Endothelial cell of umbilical vein (primary cell): ENCODE measurements at regions not wholly inside any gene's neighbourhood (a gene's known extent, or its start where the extent isn't known, plus 50 kb on each side); places are given as distances from the start of the nearest gene placed in this dataset.
A peak's percentile ranks its signal among the peaks of the same experiment; 100 is the strongest.

ENCODE experiments used
- BruUV-seq: library from RNA; stranded (reverse); fragments of 400-500 nt; replicated peaks from 2 replicates; lab custom pipeline; 2021; lab: Mats Ljungman, UMichigan
- CTCF ChIA-PET: fragments of 300-600, 350-600 bp; sonication (Branson Sonifier 250); formaldehyde crosslinking; loops from one replicate; lab custom pipeline; 2021; ENCODE audit warnings: antibody characterized with exemption, inconsistent platforms; lab: Charles Lee
- POLR2A ChIA-PET: fragments of 300-600, 350-600 bp; sonication (Branson Sonifier 250); formaldehyde crosslinking; loops from one replicate; lab custom pipeline; 2021; ENCODE audit warnings: antibody characterized with exemption, inconsistent platforms; lab: Charles Lee
- DNase-seq: peaks from one replicate; pipeline ENCODE4 v3.0.0-alpha.2; 2011; ENCODE audit warnings: low read depth, low spot score
- FAIRE-seq: peaks from 2 replicates; lab custom pipeline; 2011; peaks lifted over from hg19 to GRCh38; lab: Jason Lieb, UNC
- H2AFZ ChIP-seq: 2 replicates; pipeline ENCODE4 v1.6.0; 2012; ENCODE audit warnings: low read depth, low read length, control low read depth, inconsistent platforms
- H3K27ac ChIP-seq: 2 replicates; pipeline ENCODE4 v1.5.1; 2011; ENCODE audit warnings: low read depth, mild to moderate bottlenecking, control low read depth, low read length, moderate library complexity; ENCODE audit not compliant: insufficient read depth
- H3K27me3 ChIP-seq, 2 experiments: 2 replicates each; pipeline versions ENCODE4 v1.6.0 to v1.6.1; 2011; ENCODE audit warnings: low read length in 2 of 2, mixed read lengths in 1 of 2; ENCODE audit not compliant: control insufficient read depth in 2 of 2, insufficient read depth in 2 of 2
- H3K36me3 ChIP-seq, 2 experiments: 2 replicates in 1 of 2; 3 replicates in 1 of 2; pipeline ENCODE4 v1.5.1; 2011; ENCODE audit warnings: low read length in 2 of 2, mild to moderate bottlenecking in 1 of 2, moderate library complexity in 1 of 2; ENCODE audit not compliant: control insufficient read depth in 2 of 2, insufficient read depth in 2 of 2; ENCODE audit errors: extremely low read depth in 1 of 2
- H3K4me1 ChIP-seq: 3 replicates; pipeline ENCODE4 v1.5.1; 2011; ENCODE audit warnings: mild to moderate bottlenecking, low read length; ENCODE audit not compliant: control insufficient read depth, insufficient read depth; ENCODE audit errors: extremely low read depth
- H3K4me2 ChIP-seq: 2 replicates; pipeline ENCODE4 v1.6.1; 2011; ENCODE audit warnings: low read length, control low read depth, mixed read lengths; ENCODE audit not compliant: insufficient read depth
- H3K4me3 ChIP-seq, 3 experiments: fragments of 200-600 bp in 1 of 3; sonication (generic), shearing (Covaris generic) in 1 of 3; replicated peaks in 1 of 3; 2 replicates each; pipeline ENCODE4 v1.5.1; 2011 to 2016; ENCODE audit warnings: control low read depth in 3 of 3, low read length in 3 of 3, mild to moderate bottlenecking in 2 of 3, inconsistent platforms in 1 of 3, low read depth in 1 of 3, moderate library complexity in 1 of 3; ENCODE audit not compliant: insufficient read depth in 1 of 3
- H3K79me2 ChIP-seq: 2 replicates; pipeline ENCODE4 v1.6.0; 2012; ENCODE audit warnings: low read length, inconsistent platforms; ENCODE audit not compliant: control insufficient read depth, insufficient read depth
- H3K9ac ChIP-seq: replicated peaks from 2 replicates; pipeline ENCODE3; 2011; ENCODE audit warnings: low read length, control low read depth; ENCODE audit not compliant: insufficient read depth; ENCODE audit errors: extremely low read depth
- H3K9me1 ChIP-seq: replicated peaks from 3 replicates; pipeline ENCODE4 v1.6.0; 2011; ENCODE audit warnings: mild to moderate bottlenecking, low read length; ENCODE audit not compliant: control insufficient read depth, insufficient read depth; ENCODE audit errors: extremely low read depth
- H3K9me3 ChIP-seq: replicated peaks from 2 replicates; pipeline ENCODE4 v1.5.1; 2012; ENCODE audit warnings: low read length, inconsistent platforms; ENCODE audit not compliant: control insufficient read depth, insufficient read depth
- H4K20me1 ChIP-seq: replicated peaks from 2 replicates; pipeline ENCODE3; 2011; ENCODE audit warnings: mild to moderate bottlenecking, low read length; ENCODE audit not compliant: control insufficient read depth, insufficient read depth; ENCODE audit errors: extremely low read depth
- FOS ChIP-seq: IDR thresholded peaks from 2 replicates; pipeline ENCODE4 v1.6.1; 2011; ENCODE audit warnings: mild to moderate bottlenecking, low read length, moderate library complexity, borderline replicate concordance; ENCODE audit not compliant: insufficient read depth
- GATA2 ChIP-seq: IDR thresholded peaks from 2 replicates; pipeline ENCODE4 v1.7.0; 2011; ENCODE audit warnings: low read depth, mild to moderate bottlenecking, moderate library complexity, mixed read lengths, low read length; ENCODE audit not compliant: insufficient read length, insufficient read depth
- JUN ChIP-seq: IDR thresholded peaks from 2 replicates; pipeline ENCODE4 v1.6.1; 2011; ENCODE audit warnings: borderline replicate concordance, low read depth; ENCODE audit not compliant: insufficient read length, insufficient read depth
- MAX ChIP-seq: IDR thresholded peaks from 2 replicates; pipeline ENCODE4 v1.6.1; 2011; ENCODE audit not compliant: insufficient read depth, insufficient read length
- MYC ChIP-seq: IDR thresholded peaks from one replicate; pipeline ENCODE4 v1.6.1; 2011; ENCODE audit warnings: mild to moderate bottlenecking, low read depth, low read length
- POLR2A ChIP-seq: IDR thresholded peaks from 2 replicates; pipeline ENCODE4 v1.6.1; 2012; ENCODE audit warnings: low read depth, mild to moderate bottlenecking, control low read depth, low read length
- POLR2AphosphoS5 ChIP-seq: IDR thresholded peaks from 2 replicates; pipeline ENCODE4 v1.6.1; 2012; ENCODE audit warnings: low read depth, mild to moderate bottlenecking, control low read depth, low read length, moderate library complexity; ENCODE audit not compliant: insufficient read depth
- dilution Hi-C: fragments of 300-500 bp; cut with MboI; formaldehyde crosslinking; loops from one replicate; pipeline ENCODE4 v1.15.0; 2019; ENCODE audit warnings: low sequenced_read_pairs; ENCODE audit not compliant: extremely low pct_ligation_motif_present
- intact Hi-C: fragments of 100-400 bp; cut with micrococcal nuclease; formaldehyde crosslinking; loops from one replicate; pipeline ENCODE4 v1.10.0; 2022
- TF ChIP-seq, protein P1 (sequence below), 2 donors: IDR thresholded peaks; 1 replicate in 1 of 2; 2 replicates in 1 of 2; pipeline ENCODE4 v1.5.1; 2011; ENCODE audit warnings: low read length in 2 of 2, mild to moderate bottlenecking in 2 of 2, moderate library complexity in 2 of 2, control low read depth in 1 of 2, inconsistent platforms in 1 of 2, low read depth in 1 of 2; ENCODE audit not compliant: insufficient read depth in 1 of 2; ENCODE audit errors: extremely low read depth in 1 of 2

DNA sequence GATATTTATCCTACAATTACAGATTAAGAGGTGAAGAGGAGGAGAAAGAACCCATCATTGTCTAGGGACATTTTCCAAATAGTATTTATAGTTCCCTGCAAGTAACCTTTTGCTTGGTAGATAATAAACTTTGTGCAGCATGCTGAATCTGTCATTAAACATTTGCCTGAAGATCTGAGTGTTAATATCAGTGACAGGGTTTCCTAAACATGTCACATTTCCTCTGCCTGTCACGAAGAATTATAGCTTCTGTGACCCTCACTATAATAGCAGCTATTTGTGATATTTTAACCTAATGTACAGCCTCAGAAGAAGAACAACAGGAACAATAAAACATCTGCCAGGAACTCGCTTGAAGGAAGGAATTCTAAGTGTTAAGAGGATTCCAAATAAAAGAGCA is 350.3 kb downstream of the GXYLT1 start:
- ChIA-PET CTCF (interaction anchor here (1.3 to 4.3 kb wide), 2 partner anchors 9 to 230 kb away, joined by 4 to 22 read pairs; no protein-coding TSS in a partner anchor), POLR2A (no interaction called here)
- Histone ChIP-seq H3K9me1 (no peaks in the 10 kb centered on the region), H3K27me3 (no peaks in the 10 kb centered on the region), H3K4me3 (peak overlapping the region in 1 of 3 experiments; percentile 6), H4K20me1 (no peaks in the 10 kb centered on the region), H3K4me1 (peaks cover 19% of the 10 kb centered on the region), H3K79me2 (no peaks in the 10 kb centered on the region), H3K27ac (peak overlapping the region; percentile 36), H3K36me3 (no peaks in the 10 kb centered on the region), H3K4me2 (peak overlapping the region; percentile 74), H3K9me3 (peaks cover 2% of the 10 kb centered on the region), H3K9ac (no peak overlapping the region), H2AFZ (no peak overlapping the region)
- intact Hi-C loops (loop anchor here (1.0 to 2.0 kb wide), 3 partner anchors 138 to 518 kb away; no protein-coding TSS in a partner anchor), dilution Hi-C loops (no loop called here)
- TF ChIP-seq MAX (no peak), POLR2A (no peak), GATA2 (no peak), POLR2AphosphoS5 (no peak), MYC (no peak), FOS (no peak), JUN (no peak)
- TF ChIP-seq, protein P1, sequence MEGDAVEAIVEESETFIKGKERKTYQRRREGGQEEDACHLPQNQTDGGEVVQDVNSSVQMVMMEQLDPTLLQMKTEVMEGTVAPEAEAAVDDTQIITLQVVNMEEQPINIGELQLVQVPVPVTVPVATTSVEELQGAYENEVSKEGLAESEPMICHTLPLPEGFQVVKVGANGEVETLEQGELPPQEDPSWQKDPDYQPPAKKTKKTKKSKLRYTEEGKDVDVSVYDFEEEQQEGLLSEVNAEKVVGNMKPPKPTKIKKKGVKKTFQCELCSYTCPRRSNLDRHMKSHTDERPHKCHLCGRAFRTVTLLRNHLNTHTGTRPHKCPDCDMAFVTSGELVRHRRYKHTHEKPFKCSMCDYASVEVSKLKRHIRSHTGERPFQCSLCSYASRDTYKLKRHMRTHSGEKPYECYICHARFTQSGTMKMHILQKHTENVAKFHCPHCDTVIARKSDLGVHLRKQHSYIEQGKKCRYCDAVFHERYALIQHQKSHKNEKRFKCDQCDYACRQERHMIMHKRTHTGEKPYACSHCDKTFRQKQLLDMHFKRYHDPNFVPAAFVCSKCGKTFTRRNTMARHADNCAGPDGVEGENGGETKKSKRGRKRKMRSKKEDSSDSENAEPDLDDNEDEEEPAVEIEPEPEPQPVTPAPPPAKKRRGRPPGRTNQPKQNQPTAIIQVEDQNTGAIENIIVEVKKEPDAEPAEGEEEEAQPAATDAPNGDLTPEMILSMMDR (IDR thresholded peaks at IDR 0.05; ENCODE audit: extremely low read depth in 1 of 2, insufficient read depth in 1 of 2, low read depth in 1 of 2, low read length in 2 of 2), result no peak
- DNase-seq (peak; percentile 49), FAIRE-seq (peak; percentile 55)
- no TSS peak for BruUV-seq
